HG02970 (cell line): ENCODE measurements at regions not wholly inside any gene's neighbourhood (a gene's known extent, or its start where the extent isn't known, plus 50 kb on each side); places are given as distances from the start of the nearest gene placed in this dataset.
"Not testable (repeated sequence)": the region's sequence is repeated elsewhere in the genome, so short reads cannot be mapped to it uniquely, and the experiment has no call there.

ENCODE experiments used
- ATAC-seq: cut with Tn5 transposase; IDR thresholded peaks from one replicate; pipeline ENCODE4 v1.9.1; 2021; ENCODE audit warnings: mild to moderate bottlenecking, moderate library complexity, moderate number of reproducible peaks; ENCODE audit not compliant: unreplicated experiment, low FRiP score

DNA sequence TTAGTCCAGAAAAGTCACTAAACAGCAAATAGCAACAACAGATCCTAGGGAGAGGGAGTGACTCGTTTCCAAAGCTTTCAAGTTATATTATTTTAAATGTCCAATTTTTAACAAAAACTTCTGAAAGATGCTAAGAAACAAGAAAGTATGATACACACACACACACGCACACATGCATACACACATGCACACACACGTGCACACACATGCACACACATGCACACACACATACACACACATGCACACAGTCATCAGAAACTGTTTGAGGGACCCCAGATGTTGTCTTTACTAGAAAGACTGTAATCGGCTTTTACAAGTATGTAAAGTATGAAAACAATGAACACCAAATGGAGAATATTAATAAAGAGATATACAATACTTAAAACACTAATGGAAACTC lies 825.4 kb downstream of the UQCRFS1 start:
- no peak for ATAC-seq

DNA sequence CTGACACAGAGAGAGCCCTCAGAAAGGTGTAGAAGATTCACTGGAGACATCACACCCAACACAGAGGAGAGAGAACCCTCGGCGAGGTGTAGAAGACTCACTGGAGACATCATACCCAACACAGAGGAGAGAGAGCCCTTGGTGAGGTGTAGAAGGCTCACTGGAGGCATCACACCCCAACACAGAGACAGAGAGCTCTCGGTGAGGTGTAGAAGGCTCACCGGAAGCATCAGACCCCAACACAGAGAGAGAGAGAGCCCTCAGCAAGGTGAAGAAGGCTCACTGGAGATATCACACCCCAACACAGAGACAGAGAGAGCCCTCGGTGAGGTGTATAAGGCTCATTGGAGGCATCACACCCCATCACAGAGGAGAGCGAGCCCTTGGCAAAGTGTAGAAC lies 826.5 kb downstream of the UQCRFS1 start:
- ATAC-seq = no peak

DNA sequence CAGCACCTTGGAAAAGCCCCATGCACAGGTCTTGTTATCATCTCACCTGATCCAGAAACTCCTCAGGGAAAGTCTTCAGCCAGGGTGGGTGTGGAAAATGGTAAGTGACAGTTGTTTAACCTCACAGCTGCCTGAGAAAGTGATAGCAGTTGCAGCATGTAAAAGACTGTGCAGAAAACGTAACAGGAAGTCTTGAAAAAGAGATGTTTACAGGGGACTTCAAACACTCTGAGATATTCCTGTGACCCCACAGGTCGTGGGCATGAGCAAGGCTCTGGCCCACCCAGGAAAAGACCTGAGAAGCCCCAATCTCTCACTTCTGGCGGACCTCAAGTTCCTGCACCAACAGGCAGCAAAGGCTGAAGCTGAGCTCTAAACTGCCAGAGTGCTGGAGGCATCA lies 826.9 kb downstream of the UQCRFS1 start:
- no peak for ATAC-seq

DNA sequence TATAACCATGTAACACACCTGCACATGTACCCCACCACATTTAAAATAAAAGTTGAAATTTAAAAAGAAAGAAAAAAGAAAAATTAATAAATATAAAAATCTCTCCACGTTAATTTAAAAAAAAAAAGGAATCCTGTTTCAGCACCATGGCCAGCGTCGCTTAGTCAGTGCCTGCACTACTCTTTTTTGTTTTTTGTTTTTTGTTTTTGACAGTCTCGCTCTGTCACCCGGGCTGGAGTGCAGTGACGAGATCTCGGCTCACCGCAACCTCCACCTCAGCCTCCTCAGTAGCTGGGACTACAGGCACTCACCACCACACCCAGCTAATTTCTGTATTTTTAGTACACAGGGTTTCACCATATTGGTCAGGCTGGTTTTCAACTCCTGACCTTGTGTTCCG lies 835.9 kb downstream of the UQCRFS1 start:
- no peak for ATAC-seq

DNA sequence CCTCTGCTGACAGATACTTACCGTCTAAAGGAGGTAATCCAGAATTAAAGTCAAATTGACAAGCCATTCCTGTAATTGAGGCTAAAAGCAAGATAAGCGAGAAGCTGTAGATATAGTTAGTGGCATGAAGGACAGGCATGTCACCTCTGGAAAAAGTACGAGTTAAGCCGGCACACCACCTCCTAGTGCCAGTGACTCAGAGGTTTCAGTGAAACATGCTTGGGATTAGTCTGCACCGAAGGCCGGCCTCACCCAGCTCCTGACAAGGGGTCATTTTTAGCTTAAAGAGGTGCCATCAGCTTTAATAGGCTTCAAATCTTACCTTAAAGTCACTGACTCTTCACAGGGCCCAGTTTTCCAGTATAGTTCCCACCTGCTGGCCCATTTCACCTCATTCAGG lies 838.0 kb downstream of the UQCRFS1 start:
- no peak for ATAC-seq

DNA sequence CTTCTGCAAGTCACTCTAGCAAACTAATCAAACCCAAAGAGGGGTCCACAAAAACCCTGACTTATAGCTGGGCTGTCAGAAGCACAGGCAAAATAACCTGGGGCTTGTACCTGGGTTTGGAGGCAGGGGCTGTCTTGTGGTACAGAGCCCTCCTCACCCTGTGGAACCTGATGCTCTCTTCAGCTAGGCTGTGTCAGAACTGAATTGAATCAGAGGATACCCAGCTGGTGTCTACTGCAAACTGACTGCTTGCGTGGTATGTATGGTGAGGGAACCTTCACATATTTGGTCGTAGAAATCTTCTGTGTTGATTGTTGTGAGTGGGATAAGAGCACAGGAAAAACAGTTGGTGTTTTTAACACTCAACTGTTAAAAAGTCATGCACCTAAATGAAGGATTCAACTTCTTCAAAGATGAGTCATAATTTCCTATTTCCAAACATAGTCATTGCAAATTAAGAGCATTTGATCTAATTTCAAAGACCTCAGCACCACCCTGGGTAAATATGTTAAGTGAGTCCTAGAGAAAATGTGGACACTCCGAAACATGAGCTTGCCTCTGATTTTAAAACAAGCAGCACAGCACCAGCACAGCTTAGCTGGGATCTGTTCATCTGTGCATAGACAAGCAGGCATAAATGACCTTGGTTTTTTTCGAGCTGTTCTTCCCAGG lies 840.2 kb downstream of the UQCRFS1 start:
- ATAC-seq = no peak

DNA sequence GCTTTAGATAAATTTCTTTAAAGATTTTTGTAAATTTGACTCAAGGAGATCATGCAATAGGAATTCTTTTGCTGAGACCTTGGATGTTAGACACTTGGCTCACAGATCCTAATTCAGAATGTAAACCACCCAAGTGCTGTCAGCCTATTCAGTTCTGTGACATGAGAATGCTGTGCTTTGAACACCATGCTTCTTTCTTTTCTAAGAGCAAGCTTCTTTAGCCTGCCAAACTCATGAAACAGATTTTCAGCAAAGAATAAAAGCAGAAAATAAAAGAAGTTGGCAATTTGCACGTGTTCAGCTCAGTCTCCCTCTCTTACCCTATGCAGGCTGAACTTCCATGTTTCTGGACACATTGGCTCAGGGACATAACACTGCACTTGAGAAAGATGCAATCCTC lies 845.8 kb downstream of the UQCRFS1 start:
- no peak for ATAC-seq

DNA sequence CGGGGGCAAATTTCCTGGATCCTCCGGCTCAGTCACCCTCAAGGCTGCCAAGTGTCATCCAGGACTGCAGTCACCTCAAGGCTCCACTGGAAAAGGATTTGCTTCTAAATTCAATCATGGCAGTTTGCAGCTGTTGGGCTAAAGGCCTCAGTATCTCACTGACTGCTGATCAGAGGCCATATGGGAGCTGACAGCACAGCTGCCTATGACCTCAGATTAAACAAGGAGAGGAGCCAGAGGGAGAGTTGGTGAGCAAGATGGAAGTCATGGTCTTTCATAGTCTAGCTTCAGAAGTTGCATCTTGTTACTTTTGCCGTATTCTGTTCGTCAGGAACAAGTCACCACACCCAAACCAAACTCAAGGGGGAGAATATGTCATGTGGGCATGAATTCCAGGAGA lies 849.7 kb downstream of the UQCRFS1 start:
- ATAC-seq = no peak

DNA sequence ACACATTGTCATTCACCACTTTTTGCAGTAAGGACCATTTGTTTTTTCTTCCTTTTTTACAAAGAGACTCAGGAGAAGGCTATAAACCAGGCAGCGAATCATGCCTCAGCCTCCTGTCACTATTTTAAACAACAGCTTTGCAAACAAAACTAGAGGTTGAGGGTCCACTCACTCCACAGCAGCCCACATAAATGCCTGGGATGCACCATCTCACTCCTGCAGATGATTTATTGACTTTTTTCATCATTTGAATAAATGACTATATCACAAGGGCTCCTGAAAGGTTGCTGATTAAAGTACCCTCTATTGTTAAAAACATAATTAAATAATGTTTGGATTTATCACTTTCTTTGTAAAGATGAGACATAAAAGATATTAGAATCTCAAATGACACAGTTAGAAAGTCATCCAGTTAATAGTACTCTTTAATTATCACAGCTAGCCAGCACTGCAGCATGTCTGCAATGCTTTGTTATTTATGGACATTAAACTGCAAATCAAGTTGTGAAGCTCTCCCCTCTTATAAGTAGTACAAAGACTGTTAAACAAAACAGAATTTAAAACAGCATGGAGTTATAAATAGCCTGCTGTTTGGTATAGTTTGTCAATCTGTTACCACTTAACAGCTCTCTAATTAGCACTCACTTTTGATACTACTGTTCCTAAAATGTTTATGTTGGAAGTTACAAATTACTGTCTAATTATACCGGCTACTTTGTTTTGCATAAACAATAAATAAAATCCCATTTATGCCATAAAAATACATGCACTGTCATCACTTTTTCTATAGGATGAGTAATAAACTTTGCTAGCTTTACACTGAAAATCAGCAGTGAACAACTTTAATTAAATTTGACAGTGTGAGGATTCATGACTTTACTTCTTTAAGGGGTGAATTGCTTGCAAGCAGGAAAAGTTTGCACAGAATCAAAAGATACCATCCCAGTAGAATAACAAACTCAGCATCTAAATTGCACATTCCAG lies 853.2 kb downstream of the UQCRFS1 start:
- no peak for ATAC-seq

DNA sequence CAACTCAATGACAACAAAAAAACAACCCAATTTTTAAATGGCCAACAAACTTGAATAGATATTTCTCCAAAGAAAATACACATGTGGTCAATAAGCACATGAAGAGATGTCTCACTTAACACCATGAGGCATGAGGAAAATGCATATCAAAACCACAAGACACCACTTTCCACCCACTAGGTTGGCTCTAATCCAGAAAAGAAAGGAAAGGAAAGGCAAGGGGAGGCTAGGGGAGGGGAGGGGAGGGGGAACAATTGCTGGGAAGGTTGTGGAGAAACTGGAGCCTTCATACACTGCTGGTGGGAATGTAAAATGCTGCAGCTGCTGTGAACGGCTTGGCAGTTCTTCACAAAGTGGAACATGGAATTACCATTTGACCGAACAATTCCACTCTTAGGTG lies 854.3 kb downstream of the UQCRFS1 start:
- no peak for ATAC-seq

DNA sequence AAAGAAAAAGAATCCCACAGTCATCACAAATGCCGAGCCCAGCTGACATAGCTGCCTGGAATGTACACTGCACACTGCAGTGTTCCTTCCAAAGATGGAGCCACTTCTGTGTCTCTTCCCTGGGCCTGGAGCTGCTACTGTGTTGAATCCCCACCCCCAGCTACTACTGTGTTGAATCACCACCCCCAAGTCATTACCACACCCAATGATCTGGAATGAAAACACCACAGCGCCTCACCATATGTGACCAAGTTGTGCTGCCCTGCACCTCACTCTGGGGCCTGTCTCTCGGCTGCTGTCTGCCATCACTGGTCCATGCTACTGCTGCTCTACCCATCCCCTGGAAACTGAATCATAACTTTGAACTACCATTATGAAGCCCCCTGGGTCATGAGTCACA lies 861.2 kb downstream of the UQCRFS1 start:
- no peak for ATAC-seq

DNA sequence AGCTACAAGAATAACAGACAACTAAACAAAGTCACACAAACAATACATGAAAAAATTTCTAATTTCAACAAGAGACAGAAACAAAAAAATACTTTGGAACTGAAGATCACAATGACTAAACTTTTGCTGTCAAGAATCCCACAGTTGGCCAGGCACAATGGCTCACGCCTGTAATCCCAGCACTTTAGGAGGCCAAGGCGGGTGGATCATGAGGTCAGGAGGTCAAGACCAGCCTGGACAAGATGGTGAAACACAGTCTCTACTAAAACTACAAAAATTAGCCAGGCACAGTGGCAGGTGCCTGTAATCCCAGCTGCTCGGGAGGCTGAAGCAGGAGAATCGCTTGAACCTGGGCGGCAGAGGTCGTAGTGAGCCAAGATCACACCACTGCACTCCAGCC lies 861.6 kb downstream of the UQCRFS1 start:
- not testable (repeated sequence) for ATAC-seq

DNA sequence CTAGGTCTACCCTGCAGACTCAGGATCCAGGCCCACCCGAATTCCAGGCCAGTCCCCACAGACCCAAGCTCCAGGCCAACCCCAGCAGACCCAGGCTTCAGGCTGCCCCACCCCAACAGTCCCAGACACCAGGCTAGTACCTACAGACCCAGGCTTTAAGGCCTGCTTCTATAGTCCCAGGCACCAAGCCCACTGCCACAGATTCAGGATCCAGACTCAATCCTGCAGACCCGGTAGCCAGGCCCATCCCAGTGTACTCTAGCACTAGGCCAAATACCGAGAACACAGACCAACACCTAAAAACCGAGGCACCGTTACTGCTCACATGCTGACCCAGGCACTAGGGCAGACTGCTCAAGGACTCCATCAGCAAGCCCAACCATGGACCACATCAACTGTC lies 862.3 kb downstream of the UQCRFS1 start:
- no peak for ATAC-seq

DNA sequence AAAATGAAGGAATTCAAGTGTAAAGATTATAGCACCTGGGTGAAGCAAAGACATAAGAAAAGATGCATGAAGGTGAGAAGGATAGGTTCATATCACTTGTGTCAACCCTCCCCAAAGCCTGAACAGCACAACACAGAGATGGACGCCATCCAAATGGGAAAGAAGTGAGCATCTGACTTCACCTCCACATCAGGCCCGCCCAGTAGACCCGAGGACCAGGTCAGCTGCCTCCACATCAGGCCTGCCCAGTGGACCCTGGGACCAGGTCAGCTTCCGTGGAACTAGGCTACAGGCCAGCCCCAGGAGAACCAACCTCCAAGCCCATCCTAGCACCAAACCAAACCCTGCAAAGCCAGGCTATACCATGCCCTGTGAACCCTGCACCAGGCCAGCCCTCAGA lies 862.9 kb downstream of the UQCRFS1 start:
- no peak for ATAC-seq

DNA sequence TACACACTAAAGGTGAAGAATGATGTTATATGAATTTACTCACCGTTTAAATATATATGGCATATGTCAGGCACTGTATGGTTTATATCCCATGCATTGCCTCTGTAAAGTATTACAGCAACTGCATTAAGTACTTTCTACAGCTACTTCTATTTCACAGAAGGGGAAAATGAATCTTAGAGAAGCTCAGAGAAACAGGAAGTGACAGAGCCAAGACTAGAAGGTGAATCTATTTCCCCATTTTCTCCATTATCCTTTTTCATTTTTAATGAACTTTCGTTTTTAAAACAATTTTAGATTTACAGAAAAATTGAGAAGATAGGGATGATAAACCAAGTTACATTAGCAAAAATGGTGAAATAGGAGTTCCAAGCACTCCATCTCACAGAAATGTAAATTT lies 863.3 kb downstream of the UQCRFS1 start:
- no peak for ATAC-seq

DNA sequence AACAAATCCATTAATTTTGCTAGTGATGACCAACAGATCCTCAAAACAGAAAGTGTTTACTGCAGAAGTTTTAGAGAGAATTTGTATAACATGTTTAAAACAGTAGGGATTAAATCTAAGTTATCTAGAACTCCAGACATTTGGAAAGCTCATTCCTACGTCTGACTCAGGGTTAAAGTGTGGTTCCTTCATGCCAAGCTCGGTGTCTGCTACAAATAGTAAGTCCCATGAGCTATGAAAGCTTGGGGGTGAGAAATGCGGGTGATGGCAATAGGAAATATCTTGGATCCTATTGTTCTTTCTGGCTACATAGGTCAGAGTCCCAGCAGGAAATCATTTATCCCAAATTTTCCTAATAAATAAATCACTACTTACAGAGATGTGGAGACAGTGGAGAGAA lies 867.1 kb downstream of the UQCRFS1 start:
- no peak for ATAC-seq

DNA sequence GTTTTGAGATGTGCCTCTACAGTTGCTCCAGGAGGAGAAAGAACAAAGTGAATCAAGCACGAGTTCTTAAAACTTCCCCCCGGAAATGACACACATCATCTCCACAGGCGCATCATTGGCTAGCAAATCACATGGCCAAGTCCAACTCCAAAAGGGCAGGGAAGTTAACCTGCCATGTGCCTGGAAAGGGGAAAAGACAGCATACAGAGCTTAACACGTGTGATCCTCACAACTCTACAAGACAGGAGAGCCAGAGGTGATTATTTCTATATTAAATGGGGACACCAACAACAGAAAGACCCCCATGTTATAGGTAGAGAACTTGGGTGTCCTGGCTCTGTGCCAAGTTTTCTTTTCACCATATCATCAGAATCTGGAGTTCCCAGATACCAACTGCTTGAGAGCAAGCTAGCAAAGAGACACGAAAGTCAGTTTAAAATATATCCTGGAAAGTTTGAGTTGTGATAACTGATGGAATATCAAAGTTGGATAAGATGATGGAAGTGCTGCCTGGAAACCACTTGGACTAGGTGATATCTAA lies 871.1 kb downstream of the UQCRFS1 start:
- no peak for ATAC-seq

DNA sequence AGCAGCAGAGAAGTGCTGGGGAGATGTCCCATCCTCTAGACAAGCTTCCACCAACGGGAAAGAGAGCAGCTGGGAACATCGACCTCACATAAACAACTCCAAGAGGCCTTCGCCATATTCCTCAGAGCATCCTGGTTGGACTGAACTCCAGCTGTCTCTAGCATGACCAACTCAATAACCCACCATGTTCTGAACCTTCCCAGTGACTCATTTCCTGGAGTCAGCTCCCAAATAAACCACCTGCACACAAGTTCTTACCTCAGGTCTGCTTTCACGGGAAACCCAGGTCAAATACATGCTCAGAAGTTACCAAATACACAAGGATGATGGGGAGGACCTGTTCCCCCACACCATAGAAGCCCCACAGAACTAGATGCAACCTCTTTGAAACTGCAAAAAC lies 878.5 kb downstream of the UQCRFS1 start:
- ATAC-seq = no peak

DNA sequence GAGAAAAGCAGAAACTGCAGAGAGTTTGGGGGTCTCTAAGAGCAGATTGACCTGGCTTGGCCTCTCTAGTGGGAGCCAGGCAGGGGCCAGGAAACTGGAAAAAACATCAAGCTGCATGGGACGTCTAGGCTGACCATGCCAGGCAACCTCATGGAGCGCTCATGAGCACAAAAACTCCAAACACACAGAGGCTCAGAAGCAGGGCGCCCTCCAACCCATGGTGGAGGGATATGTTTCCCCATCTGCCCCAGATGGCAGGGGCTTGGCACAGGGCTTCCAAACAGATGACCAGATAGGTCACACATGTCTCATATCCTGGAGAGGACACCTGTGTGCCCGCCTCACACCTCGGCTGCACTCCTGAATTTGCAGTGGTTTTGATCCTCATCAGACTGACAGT lies 879.0 kb downstream of the UQCRFS1 start:
- no peak for ATAC-seq

DNA sequence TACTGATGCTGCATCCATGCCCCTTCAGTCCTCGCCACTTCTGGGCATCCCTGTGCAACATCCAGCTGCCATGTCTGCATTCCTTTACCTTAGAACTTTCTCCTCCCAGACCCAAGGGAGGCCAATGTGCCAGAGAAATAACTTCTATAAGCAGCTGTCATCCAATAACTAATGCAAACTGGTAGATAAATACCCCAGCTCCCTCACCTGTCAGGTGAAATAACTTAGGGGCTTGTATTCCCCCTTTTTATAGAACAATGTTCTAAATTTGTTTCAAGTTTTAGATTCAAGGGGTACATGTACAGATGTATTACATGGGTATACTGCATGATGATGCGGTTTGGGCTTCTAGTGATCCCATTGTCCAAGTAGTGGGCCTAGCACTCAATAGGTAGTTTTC lies 880.1 kb downstream of the UQCRFS1 start:
- ATAC-seq = no peak

DNA sequence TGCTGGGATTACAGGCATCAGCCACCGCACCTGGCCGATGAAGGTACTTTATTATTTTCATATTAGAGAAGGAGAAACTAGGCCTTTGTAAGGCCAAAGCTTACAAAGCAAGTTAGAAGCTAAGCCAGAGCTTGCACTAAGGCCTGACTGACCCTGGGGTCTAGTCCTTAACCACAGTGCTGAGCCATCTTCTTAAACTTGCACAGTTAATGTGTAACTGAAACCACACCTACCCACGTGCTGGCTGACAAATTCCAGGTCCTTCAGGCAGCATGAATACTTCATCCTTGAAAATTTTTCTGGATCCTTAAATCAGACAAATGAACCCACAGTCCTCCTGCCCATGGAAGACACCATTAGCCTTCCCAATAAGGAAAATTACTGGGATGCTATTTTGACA lies 880.6 kb downstream of the UQCRFS1 start:
- no peak for ATAC-seq

DNA sequence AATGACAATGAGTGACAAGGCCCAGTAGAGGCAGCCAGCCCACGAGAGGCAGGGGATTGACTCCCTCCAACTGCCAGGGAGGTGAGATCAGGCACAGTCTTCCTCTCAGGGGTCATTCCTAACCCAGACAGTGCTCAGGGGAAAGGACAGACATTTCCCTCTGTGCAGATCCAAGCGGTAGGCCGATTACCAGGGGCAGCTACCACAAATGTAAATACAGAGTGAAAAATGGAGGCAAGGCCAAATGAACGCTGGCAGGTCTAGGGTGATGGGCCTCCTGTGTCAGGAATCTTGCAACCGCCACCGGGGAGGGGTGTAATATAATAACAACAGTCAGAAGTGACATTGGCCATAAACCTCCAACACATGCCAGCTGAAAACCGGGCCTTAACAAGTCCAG lies 881.4 kb downstream of the UQCRFS1 start:
- no peak for ATAC-seq
